ENCODE measurements at regions not wholly inside any gene's neighbourhood (a gene's known extent, or its start where the extent isn't known, plus 50 kb on each side); places are given as distances from the start of the nearest gene placed in this dataset.

DNA sequence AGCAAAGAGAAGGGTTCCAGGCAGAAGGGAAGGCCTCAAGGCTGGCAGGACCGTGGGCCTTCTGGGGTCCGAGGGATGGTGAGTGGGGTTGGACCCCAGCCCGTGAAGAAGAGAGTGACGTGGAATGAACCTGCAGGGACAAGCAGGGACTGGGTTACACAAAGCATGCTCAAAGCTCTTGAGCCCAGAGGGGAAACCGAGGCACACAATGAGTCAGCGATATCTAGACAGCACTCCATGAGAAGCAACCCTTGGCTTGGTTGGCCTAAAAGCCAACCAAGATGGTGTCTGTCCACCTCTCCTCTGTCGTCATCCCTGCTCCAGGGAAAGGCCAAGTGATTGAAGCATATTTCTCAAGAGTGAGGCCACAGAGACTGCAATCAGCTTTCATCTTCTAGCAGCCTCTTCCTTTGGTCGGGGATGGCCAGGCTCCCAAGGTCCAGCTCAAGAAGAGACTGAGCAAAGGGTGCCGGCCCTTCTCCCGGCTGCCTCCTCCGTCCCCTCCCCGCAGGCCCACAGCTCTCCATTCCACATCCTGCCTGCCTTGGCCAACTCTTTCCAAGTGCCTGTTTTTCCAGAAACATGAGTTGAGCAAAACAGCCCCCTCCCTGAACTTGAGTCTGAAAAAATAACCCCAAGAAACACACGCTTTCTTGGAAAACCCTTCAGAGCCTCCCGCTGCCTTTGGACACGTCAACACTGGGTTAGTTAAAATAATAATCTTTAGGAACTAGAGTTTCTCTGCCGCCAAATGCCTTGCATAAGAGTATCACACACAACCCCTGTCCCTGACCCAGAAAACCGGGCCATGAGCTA, 556.6 kb downstream of the MIAT start:
- DNase-seq, result no peak

DNA sequence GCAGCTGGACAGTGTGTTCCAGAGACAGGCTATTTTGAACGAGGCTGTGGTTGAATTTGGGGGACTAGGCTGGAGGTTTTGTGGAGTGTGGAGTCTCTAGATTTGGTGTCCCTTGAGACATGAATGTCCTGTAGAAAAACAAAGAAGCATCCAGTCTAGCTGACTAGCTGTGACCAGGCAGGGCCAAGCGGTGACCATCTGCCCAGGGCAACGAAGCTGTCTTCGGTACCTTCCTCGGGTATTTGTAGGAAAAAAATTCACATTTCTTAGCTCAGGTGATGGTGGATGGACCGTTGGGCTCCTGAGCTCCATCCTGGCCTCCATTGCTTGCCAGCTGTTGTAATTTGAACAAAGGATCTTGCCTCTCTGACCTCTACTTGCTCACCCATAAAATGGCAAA, 557.3 kb downstream of the MIAT start:
- DNase-seq, result no peak

DNA sequence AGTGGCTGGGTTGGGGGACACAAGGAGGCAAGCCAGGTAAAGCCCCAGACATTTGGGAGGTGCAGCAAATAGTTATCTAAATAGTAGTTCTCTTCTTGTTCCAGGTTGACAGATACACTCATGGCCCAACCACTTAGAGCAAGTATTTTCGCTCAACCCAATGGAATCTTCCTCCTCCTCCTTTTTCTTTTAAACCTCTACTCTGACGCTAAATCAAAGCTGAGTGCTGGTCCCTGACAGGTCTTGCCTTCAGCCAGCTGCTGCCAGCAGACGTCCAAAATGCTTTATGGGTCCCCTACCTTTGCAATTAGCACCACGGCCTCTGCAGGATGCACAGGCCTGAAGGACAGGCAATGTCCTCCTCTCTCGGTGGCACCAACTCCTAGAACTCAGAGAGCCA, 558.5 kb downstream of the MIAT start:
- no peak for DNase-seq

DNA sequence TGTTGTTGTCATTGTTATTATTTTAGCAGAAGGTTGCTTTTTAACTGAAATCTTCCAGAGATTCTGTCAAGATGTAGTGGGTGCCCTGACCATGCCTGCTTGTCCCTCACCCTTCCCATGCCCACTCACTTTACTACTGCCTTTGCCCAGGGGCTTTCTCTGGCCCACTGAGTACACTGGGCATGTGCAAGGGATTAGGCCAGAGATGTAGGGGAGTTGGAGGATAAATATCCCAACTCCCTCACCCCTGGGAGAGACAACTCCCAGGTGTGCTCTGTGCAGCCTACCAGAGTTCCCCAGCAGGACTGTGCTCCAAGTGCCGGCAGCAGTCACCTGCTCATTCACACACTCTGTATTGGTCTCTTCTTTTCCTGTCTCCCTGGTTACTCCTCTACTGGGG, 559.1 kb downstream of the MIAT start:
- DNase-seq, result no peak

DNA sequence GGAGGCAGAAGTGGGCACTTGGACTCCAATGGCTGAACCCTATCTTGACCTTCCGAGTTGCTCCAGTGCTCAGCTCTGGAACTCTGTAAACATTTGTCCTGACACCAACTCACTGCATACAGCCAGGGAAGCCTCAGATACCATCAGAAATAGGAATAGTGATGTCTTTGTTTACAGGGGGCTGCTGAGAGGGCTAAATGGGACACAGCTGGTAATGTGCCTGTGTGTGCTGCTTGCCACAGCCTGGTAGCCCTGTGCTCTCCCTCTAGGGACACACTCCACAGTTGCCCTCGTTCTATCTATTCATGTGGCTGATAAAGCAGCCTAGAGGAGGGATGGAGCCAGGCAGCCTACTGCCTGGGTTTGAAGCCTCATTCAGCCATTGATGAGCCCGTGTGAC, 559.8 kb downstream of the MIAT start:
- no peak for DNase-seq

DNA sequence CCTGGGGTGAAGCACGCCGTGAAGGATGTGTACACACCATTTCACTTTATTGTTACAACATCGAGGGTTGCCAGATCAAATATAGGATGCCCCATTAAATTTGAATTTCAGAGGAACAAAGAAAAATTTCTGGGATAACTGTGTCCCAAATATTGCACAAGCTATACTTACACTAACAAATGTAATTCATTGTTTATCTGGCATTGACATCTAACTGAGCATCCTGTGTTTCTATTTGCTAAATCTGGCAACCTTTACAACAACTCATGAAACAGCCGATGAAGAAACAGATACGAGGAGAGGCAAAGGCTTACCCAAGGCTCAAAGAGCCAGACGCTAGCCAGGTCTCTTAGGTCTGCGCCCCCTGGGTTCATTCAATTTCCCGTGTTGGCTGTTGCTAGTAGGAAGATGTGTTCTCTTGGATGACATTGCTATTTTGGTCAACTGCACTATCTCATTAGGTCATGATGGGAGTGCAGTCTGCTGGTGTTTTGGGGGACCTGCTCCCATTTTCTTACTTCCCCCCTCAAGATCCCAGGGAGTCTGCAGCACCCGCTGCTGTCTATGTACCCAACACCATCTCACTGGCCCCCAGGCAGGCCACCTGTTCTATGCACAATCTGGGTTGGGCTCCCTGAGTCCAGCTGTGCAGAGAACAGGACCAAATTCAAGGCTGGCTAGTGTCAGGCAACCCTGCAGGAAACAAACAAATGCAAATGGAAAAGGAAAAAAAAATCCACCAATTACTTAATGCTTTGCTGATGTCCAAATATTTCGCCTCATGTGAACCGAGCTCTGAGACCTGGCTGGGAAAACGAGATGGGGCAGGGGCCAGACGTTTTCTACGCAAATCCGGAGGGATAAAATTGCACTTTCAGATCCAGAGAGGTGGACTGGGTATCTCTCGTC, 560.9 kb downstream of the MIAT start:
- DNase-seq, result no peak

DNA sequence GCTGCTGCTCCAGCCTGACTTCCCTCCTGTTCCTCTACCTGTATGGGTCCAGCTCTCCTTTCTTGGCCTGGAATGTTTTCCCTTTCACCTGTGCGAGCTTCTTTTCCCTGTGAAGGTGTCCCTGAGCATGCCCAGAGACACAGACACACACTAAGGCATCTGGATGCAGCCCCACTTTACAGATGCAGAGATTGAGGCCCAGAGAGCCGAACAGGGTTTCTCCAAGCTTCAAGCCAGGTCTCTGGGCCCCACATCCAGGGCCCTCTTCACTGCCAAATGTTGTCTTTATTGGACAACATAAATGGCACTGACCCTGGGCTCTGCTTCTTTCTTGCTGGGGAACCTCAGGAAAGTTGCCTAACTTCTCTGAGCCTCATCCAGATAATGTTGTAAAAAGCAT, 561.6 kb downstream of the MIAT start:
- DNase-seq, result no peak

DNA sequence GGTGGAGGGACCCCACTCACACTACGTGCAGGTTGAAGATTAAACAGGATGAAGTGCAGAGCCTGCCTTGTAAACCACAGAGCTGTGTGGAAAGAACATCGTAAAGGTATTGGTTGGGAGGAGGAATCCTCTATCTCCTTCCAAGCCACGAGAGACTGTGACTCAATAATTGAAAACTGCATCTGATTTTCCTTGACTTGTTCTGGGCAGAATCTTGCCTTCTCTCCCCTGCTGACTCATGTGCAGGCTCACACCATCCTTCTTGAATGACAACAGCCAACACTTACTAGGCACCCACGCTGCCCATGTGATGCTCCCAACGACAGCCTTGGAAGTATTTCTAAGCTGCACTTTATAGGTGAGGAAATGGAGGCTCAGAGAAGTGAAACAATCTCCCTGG, 563.0 kb downstream of the MIAT start:
- DNase-seq, result no peak

DNA sequence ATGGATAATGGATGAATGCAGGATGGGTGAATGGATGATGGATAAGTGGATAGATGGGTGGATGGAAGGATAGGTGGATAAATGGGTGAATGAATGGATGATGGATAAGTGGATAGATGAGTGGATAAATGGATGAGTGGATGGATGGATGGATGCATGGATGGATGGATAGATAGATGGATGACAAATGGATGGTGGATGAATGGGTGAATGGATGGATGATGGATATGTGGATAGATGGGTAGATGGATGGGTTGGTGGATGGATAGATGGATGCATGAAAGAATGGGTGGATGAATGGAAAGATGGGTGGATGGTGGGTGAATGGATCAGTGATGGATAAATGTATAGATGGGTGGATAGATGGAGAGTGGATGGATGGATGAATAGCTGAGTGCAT, 564.8 kb downstream of the MIAT start:
- no peak for DNase-seq

DNA sequence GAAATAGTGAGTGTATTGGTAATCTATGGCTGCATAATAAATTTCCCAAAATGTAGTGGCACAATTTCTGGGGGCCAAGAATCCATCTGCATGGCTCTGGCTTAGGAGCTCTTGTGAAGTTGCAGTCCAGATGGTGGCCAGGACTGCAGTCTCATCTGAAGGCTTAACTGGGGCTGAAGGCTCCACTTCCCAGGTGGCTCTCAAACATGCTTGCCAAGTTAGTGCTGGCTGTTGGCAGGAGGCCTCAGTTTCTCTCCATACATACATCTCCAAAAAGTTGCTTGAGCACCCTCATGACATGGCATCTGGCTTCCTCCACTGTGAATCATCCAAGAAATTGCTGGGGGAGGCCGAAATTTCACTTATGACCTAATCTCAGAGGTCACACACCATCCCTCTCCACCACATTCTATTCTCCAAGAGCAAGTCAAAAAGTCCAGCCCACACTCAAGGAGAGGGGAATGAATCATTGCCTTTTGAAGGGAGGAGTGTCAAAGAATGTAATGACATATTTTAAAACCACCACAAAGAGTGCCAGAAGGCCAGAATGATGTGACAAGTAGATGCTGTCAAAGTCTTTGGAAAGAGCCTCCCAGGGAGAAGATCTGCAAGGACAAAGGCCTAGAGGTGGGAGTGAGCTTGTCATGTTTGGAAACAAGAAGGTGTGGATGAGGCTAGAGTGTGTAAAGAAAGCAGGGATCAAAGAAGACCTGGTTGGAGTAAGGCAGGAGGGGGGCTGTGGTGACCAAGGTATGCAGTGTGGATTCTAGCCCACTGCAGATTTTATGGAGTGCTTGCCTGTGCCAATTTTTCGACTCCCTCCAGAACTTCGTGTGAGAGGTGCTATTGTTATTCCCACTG, 566.2 kb downstream of the MIAT start:
- DNase-seq, result no peak

DNA sequence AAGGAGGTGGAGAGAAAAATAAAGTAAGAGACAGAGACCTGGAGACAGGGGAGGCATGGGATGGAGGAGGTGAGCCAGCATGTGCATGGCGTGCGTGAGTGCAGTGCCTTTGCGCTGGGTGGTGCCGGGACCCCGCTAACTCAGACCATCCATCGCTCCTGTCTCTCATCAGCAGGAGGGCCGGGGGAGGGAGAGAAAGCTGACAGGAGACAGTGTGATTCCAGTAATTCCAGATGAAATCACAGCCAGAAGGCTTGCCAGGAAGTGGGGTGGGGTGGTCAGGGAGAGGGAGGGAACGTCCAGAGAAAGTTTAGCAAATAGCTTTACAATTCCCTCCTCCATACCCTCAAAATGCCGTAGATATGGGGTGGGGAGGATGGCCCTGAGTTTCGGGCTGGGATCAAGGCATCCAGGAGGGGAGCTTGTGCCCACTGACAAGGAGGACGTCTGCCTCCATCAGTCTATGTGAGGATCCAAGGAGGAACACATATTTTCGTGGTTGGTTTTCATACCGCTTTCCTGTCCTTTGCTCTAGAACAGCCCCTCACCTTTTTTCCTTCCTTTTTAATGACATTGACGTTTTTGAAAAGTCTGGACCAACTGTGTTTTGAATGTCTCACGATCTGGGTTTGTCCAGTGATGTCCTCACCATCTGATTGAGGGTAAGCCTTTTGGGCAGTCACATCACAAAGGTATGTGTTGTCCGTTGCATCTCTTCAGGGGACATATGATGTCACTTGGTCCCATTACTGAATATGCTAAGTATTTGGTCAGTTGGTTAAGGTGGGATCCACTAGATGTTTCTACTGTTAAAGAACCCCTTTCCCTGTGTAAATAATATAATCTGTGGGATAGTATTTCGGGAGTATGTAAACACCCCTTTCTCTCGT, 567.3 kb downstream of the MIAT start:
- DNase-seq, result no peak

DNA sequence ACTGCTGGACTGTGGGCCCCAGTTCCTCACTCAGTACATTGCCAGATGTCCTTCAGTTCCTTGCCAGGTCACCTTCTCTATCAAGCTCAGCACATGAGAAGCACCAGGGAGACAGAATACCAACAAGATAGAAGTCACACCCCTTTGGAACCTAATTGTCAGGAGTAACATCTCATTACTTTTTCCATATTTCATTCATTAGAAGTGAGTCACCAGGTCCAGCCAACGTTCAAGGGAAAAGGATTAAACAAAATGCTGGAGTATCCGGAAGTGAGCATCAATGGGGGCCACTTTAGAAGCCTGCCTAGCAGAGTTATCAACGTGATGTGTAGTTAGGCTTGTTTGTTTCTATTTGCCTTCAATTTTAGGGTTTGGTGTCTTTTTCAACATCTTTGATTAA, 569.3 kb downstream of the MIAT start:
- DNase-seq, result no peak

DNA sequence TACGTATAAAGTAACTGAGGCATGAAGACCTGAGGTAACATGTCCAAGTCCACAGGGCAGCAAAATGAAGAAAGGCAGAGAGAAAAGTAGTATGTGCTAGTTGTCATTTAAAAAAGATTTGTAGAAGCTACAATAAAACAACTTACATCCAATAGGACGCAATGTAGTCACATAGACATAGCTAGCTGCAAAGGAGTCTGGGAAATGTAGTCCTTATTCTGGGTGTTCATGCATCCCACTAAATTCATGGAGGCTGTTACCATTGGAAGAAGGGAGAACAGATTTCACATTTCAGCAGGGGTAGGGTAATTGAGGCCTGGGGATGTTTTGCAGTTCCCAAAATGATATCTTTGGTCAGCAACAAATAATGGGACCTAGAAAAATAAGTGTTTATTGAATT, 571.4 kb downstream of the MIAT start:
- no peak for DNase-seq

DNA sequence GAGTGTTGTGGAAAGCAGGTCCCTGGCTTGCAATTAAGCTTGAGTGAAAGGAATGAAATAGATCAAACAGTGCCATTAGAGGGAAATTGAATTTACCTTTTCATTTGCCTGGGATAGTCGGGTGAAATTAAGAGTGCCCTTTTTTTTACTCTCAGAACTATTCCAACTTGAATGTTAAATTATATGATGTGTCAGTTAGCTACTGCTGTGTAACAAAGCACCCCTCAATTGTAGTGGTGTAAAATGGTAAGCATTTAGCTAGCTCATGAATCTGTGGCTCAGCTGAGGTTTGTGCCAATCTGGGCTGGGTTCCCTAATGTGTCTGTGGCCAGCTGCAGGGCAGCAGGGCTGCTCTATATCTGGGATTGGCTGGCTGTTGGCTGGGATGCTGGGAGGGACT, 571.4 kb downstream of the MN1 start:
- no peak for DNase-seq

DNA sequence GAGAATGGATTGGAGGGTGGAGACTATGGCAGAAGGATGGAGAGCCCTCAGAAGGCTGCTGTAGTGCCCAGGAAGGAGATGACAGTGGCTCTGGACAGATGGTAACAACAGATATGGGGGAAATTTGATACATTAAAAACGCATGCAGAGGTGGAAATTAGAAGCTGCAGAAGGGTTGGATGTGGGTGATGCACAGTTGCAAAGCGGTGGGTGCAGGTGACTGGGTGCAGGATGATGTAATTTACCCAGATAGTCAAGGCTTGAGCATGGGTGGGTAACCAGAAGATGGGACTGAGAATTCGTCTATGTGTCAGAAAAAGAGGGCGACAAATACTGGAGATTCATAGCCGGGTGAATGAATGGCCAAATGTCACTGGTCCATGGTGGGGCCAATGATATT, 570.3 kb downstream of the MN1 start:
- DNase-seq, result no peak

DNA sequence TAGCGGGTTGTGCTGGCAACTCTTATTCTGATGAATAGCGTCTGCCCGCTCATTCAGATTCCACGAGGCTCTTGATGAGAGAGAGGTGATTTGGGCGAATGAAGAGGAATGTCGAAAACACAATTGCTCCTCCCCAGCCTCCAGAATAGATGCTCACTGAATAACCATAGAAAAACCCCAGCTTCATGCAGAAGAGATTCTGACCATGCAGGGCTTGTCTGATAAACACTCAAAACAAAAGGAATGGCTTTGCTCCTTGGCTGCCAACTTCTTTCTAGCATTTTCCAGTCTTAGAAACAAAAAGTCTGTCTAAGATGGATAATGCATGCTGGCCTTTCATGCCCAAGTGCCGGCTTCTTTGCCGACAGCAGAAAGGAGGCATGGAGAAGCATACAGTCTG, 569.5 kb downstream of the MN1 start:
- no peak for DNase-seq

DNA sequence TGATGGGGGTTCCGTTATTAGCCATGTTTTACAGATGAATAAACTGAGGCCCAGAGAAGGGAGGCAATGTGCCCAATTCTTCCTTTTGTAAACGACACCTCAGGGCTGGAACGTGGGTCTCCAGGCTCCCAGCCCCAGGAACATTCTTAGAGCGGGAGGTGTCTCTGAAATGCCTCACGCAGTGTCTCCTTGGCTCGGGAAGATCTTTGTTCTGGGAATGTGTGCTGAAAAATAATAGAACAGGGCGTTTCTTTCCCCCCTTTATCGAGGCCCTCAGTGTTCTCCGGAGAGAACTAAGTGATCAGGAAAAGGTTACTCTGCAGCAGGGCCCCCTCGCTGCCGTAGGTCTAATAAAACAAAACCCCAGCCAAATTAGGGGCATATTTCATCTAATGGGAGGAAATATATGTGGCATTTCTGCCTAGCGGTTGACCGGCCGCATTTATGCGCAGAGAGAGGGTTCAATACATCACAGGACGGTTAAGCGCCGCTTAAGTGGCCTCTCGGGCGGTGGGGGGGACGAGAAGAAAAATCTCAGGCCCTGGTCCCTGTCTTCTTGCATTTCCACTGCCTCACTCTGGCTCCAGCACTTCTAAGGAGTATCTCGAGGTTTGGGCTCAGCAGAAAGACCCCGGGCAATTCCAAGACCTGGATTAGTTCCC, 564.3 kb downstream of the MN1 start:
- no peak for DNase-seq

DNA sequence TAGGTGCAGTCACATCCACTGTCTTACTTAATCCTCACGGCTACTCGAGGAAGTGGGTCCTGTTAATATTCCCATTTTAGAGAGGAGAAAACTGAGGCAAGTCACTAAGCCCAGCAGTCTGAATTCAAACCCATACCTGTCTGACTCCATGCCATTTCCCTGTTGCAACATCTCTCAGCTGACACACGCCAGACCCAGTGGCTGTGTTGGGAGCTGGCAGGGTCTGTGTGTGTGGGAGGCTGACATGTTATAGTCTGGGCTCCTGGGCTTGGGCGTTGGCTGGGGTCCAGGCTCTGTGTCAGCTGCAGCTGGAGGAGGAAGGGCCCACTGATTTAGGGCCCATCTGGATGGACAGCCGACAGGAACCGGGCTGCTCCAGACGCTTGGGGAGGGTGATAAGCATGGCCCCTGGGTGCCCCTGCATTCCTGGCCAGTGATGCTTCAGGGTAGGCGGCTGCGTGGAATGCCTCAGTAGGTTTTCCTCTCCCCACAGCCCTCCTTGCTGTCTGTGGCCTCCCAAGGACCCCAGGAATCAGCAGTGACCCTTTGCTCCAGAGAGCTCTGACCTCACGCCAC, 562.5 kb downstream of the MN1 start:
- no peak for DNase-seq

DNA sequence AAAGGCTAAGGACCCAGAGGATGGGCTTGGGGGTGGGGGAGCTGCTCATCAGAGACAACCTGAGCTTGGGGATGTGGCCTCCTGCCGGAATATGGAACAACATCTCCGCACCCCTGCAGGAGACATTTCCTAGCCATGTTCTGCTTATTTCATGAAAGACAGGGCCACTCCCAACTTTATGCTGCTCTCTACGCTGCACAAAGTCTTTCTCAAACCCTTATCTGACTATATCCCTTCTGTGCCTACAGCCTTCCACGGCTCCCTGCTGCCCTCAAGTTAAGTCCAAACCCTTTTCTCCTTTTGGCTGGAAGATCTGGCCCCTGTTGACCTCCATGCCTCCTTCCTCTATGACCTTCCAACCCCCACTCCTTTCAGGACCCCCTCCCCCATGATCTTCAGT, 562.0 kb downstream of the MN1 start:
- no peak for DNase-seq

DNA sequence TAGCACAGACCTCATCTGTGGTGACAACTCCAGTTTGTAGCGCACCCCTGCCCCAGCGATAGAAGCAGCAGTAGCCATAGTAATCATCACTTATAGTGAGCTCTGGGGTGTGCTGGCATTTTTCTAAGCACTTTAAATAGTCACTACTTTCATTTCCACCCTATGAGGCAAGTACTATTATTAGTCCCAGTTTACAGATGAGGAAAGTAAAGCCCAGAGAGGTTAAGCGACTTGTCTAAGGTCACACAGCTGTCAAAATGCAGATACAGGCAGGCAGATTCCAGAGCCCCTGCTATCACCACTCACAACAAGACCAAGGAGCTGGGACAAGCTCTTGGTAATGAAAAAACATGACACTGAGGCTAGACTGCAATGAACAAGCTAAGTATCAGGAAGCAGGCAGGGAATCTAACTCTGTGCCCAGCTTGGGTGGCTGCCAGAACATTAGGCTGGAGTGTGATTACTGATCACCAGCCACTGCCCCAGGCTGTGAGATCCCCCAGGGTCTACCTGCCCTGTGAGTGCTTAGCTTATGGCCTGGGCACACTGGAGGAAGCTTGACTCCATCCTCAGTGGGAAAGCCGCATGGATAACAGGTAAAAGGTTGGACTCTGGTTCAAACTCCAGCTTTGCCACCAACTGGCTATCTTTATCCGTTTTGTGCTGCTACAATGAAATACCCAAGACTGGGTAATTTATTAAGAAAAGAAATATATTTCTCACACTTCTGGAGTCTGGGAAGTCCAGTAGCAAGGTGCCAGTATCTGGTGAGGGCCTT, 561.1 kb downstream of the MN1 start:
- DNase-seq, result no peak
